D341Med (cell line): ENCODE measurements at regions not wholly inside any gene's neighbourhood (a gene's known extent, or its start where the extent isn't known, plus 50 kb on each side); places are given as distances from the start of the nearest gene placed in this dataset.
A peak's percentile ranks its signal among the peaks of the same experiment; 100 is the strongest.
"Not testable (repeated sequence)": the region's sequence is repeated elsewhere in the genome, so short reads cannot be mapped to it uniquely, and the experiment has no call there.

Experiments used
- DNase-seq: peaks from one replicate; pipeline ENCODE4 v3.0.0; 2012; ENCODE audit warnings: low spot score

- DNase-seq, result no peak
These were observed 51.1 kb upstream of the EGFL7 start for GRCh38 chr9:136611606-136612005.

DNA sequence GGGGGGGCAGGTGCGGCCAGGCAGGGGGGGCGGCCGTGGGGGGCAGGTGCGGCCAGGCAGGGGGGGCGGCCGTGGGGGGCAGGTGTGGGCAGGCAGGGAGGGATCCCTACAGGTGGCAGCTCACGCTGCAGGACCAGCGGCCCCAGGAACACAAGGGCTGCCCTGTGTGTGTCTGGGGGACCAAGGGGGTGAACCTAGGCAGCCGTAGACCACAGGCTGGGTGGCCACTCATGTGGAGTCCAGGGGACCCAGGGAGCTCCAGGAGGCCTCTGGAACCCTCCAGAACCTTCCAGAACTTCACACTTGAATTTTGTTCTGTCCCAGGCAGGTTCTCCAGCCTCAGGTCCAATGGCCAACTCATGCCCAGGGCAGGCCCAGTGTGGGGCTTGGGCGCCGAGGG is 51.6 kb upstream of the EGFL7 start:
- DNase-seq, result no peak

DNA sequence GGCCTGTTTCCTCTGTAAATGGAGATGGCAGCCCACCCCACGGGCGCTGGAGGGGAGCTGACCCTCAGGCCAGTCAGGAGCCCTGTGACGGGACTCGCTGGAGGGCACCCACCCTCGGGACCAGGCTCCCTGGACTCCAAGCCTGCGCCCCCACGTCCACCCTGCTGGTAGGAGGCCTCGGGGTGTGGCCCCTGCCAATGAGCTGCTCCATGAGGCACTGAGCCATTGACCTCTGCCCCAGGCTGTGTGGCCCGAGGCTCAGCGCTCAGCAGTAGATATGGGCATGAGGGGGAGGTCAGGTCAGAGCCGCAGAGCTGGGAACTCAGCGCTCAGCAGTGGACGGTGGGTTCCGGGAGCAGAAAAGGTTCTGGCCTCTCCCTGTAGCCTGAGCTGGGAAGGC is 52.3 kb upstream of the EGFL7 start:
- no peak for DNase-seq

- DNase-seq, result no peak
These were observed 52.8 kb upstream of the EGFL7 start for GRCh38 chr9:136609838-136610311.

GRCh38 chr9:136609160-136609475 is 53.6 kb upstream of the EGFL7 start:
- DNase-seq, result no peak

GRCh38 chr9:136608348-136609159 is 54.2 kb upstream of the EGFL7 start:
- peak; percentile 48 for DNase-seq

DNA sequence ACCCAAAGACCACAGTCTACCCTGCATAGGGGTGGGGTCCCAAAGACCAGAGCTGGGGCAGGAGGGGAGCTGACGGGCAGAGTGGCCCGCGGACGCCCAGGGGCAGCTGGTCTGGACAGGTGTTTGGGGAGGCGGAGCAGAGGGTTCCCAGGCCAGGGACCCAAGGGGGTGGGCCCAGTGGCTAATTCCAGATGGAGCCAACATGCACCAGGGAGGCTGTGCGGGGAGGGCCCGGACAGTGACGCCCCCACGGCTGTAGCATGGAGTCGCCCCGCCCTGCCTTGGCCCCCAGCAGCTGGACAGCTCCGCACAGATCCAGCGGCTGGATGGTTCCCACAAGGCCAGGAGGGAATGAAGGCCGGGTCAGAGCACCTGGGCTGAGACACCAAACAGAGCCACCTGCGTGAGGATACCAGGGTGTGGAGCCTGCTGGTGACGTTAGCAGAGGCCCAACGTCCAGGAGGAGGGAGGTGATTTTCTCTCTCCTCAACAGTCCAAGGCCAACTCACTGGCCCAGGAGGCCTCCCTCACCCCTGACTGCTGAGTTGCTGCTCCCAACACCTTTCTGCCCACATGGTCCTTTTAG is 55.3 kb upstream of the EGFL7 start:
- no peak for DNase-seq

DNA sequence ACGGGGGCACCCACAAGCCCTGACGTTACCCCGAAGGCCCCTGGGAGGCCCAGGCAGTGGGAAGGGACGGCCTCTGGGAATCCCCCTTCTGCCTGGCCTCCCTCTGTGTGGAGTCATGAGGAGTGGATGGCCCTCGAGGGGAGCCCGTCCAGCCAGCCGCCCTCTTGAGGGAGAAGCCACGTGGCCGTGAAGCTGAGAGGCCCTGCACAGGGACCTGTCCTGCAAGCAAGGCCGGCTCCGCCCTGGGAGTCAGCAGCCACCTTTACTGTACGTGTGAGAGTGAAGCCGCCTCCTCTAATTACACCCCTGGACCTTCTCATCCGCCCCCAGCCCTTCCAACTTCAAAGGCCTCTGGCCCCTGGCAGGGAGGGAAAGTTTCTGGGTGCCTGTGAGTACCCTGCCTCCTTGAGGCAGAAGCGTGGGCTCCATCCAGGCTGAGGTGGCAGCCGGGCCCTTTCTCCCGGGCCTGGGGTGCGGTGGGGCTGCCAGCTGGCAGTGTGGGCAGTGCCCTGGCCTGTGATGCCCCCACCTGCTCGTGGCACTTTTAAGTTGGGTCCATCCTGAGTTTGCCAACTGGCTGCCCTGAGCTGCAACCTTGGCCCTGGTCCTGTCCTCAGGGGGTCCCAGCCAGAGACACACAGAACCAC is 55.9 kb upstream of the EGFL7 start:
- DNase-seq, result no peak

- DNase-seq, result no peak
These were observed 56.6 kb upstream of the EGFL7 start for GRCh38 chr9:136605988-136606660.

DNA sequence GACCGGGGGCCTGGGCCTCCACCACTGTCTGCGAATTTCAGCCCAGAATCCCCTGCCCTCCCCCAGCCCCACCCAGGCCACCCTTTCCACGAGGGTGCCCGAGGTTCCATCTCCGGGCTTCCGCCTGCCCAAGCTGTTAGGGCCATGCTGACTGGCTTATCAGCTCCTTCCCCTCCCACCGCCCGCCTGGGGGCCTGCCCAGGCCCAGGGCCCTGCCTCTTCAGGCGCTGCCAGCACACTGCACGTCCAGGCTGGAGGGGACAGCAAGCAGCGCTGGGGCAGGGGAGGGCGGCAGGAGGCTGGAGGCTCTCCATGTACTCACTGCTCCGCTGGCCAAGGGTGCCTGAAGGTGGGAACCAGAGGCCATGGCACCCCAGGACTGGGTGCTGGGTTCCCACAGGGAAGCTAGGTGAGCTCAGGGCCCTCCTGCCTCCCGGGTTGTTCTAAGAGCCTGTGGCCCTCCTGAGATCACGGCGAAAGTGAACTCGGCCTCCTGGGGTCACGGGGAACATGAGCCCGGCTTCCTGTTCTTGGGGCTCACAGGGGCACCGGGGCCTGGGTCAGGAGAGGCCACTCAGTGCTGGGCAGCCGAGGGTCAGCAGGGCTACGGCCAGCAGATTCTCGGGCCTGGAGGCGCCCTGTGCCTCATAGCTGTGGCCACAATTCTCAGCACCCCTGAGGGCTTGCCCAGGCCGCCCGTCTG is 57.7 kb upstream of the EGFL7 start:
- DNase-seq, result no peak

DNA sequence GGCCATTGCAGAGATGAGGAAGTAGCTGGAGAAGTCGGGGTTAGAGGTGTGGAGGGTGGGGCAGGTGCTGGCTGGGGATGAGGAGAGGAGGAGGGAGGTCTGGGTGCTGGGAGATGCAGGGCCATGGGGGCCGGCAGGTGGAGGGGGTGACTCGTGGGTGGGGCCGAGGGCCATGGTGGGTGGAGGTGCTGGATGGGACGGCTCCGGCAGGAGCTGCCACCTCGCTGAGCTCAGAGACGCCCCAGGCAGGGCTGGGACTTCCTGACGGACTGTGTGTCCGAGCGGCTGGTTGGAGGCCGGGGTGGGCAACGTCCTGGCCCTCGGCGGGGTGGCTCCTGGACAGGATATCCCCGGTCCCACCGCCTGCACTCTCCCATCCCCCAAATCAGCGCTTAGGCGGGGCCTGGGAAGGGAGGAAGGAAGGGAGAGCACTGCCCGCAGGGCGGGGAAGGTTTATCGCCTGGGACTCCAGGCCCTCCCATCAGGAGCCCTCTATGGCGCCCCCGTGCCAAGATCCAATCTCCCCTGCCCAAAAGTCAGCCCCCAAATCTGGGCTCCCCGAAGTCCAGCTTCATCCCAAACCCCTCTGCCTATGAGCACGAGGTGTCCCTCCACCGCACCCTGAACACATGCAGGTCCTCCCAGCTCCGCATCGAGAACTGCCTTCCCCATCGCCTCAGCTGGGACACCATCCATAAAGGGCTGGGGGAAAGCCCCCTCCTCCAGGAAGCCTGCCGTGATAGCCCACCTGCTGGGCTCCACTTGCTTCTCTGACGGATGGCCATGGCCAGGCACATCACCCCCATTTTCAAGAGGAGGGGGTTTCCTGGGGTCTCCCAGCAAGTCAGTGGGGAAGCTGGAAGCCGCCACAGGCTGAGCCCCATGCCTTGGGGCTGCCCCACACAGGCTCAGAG is 58.3 kb upstream of the NOTCH1 start:
- no peak for DNase-seq

DNA sequence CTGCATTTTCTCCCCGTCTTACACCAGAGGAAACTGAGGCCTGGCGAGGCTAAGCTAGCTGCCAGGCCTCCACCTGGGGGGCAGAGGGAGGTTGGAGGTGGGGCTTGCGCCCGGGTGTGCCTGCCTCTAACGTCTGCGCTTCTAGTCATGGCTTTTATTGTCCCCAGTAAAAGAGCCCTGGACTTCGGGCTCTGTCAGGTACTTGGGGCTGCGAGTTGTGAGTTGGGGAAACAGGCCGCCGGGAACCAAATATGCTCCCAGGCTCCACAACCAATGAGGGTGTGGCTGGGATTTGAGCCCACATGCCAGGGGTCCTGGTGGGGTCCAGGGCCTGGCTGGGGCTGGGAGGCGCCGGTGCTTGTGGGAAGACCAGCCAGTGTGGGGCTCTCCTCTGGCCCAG is 57.4 kb upstream of the NOTCH1 start:
- DNase-seq, result no peak

GRCh38 chr9:136602193-136602885 is 56.5 kb upstream of the NOTCH1 start:
- DNase-seq, result no peak

- not testable (repeated sequence) for DNase-seq
These were observed 55.6 kb upstream of the NOTCH1 start for GRCh38 chr9:136601250-136601973.

- no peak for DNase-seq
These were observed 54.2 kb upstream of the NOTCH1 start for GRCh38 chr9:136599811-136600660.

GRCh38 chr9:136599074-136599531 is 53.3 kb upstream of the NOTCH1 start:
- no peak for DNase-seq

DNA sequence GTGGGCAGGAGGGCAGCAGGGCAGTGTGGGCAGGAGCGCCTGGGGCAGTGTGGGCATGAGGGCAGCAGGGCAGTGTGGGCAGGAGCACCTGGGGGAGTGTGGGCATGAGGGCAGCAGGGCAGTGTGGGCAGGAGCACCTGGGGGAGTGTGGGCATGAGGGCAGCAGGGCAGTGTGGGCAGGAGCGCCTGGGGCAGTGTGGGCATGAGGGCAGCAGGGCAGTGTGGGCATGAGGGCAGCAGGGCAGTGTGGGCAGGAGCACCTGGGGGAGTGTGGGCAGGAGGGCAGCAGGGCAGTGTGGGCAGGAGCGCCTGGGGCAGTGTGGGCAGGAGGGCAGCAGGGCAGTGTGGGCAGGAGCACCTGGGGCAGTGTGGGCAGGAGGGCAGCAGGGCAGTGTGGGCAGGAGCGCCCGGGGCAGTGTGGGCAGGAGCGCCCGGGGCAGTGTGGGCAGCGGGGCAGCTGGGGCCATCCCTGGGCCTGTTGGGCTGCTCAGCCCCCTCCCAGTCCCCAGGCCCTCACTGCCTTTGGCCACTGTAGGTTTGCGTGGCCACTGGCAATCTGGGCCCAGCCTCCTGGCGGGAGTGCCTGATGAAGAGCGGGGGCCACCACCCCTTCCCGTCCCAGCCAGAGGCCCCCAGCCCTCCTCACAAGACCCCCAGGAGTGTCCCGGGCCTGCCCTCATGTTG is 52.7 kb upstream of the NOTCH1 start:
- DNase-seq, result not testable (repeated sequence)

DNA sequence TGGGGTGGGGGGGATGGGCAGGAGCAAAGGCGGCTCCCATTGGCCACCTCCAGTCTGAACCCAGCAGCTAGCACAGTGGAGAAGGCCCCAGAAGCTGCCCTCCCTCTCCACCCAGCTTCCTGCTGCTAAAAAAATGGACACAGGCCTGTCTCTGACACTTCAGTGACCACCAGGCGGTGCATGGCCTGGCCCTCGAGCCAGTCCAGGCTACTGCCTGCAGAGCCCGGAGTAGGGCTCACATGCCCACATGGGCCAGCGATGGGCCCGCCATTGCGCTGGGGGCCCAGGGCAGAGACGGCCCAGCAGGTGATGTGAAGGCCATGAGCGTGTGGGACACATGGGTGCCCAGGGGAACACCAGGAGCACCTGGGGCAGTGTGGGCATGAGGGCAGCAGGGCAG is 52.1 kb upstream of the NOTCH1 start:
- DNase-seq, result no peak
